ENCODE measurements at regions not wholly inside any gene's neighbourhood (a gene's known extent, or its start where the extent isn't known, plus 50 kb on each side); places are given as distances from the start of the nearest gene placed in this dataset.

DNA sequence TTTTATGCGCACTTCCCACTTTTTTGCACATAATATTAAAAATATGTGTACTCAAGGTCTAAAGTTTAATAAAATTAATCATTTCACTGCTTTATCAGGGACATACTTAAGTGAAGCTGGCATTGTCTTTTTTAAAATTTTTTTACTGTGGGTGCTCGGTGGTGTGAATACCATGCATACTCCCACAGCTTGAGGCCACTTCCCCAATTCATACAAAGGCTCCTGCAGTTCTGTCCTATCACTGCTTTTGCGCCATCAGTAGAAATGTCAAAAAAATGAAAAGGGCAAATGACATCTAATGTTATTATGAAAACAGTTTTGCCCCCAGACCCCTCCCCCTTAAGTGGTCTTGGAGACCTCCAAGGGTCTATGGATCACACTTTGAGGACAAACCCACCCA is 464.1 kb upstream of the ARID1B start:
- Histone ChIP-seq H3K9me3 (no peaks in the 10 kb centered on the region), H3K4me3 (no peak overlapping the region), H3K36me3 (no peaks in the 10 kb centered on the region), H3K4me1 (no peaks in the 10 kb centered on the region), H3K27ac (no peak overlapping the region), H3K27me3 (no peaks in the 10 kb centered on the region)
- DNase-seq = no peak
- intact Hi-C loops (cut with DNase I) = no loop called here
- TF ChIP-seq POLR2A (IDR thresholded peaks at IDR 0.05) = no peak
- no peak for TF ChIP-seq POLR2AphosphoS5 (IDR thresholded peaks at IDR 0.05)
- TF ChIP-seq, protein P1, sequence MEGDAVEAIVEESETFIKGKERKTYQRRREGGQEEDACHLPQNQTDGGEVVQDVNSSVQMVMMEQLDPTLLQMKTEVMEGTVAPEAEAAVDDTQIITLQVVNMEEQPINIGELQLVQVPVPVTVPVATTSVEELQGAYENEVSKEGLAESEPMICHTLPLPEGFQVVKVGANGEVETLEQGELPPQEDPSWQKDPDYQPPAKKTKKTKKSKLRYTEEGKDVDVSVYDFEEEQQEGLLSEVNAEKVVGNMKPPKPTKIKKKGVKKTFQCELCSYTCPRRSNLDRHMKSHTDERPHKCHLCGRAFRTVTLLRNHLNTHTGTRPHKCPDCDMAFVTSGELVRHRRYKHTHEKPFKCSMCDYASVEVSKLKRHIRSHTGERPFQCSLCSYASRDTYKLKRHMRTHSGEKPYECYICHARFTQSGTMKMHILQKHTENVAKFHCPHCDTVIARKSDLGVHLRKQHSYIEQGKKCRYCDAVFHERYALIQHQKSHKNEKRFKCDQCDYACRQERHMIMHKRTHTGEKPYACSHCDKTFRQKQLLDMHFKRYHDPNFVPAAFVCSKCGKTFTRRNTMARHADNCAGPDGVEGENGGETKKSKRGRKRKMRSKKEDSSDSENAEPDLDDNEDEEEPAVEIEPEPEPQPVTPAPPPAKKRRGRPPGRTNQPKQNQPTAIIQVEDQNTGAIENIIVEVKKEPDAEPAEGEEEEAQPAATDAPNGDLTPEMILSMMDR (IDR thresholded peaks at IDR 0.05) = no peak
- no peak for TF ChIP-seq EP300 (IDR thresholded peaks at IDR 0.05)
- WGBS, 2 donors = 93 to 98% methylated on average over 3 of the region's 3 CpGs

DNA sequence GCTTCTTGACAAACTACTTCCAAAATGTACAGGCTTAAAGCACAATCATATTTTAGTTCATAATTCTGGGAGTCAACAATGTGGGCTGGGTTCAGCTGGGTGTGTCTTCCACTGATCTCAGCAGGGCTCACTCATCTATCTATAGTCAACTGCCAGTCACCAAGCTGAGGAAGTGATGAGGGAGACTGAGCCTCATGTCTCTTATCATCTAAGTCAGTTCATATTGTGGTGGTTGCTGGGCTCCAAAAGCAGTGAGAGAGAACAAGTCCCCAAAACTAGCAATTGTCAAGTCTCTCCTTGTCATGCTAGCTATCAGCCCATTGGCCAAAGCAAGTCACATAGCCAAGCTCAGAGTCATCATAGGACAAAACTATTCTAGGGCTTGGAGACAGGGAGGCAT is 465.9 kb upstream of the ARID1B start:
- Histone ChIP-seq H3K27ac (no peak overlapping the region), H3K27me3 (no peaks in the 10 kb centered on the region), H3K4me1 (no peaks in the 10 kb centered on the region), H3K9me3 (no peaks in the 10 kb centered on the region), H3K36me3 (no peaks in the 10 kb centered on the region), H3K4me3 (no peak overlapping the region)
- TF ChIP-seq, protein P1 (IDR thresholded peaks at IDR 0.05) = no peak
- TF ChIP-seq POLR2A (IDR thresholded peaks at IDR 0.05) = no peak
- TF ChIP-seq POLR2AphosphoS5 (IDR thresholded peaks at IDR 0.05) = no peak
- TF ChIP-seq EP300 (IDR thresholded peaks at IDR 0.05) = no peak
- intact Hi-C loops (cut with DNase I) = no loop called here
- DNase-seq = no peak

DNA sequence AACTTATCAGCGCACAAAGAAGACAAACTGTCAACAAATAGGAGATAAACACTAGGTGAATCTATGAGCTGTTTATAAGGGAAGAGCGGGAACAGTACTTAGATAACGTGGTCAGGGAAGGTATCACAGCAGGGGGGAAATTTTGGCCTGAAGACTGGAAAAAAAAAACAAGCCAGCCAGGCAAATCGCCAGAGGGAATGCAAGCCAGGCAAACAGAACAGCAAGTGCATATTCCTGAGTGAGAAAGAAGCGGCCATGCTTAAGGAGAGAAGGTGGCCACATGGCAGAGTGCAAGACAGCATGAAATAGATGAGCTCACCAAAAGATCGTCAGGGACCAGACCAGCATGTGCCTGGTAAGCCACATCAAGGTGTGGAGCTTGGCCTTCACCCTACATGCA is 466.5 kb upstream of the ARID1B start:
- Histone ChIP-seq H3K27me3 (no peaks in the 10 kb centered on the region), H3K27ac (no peak overlapping the region), H3K9me3 (no peaks in the 10 kb centered on the region), H3K4me1 (no peaks in the 10 kb centered on the region), H3K36me3 (no peaks in the 10 kb centered on the region), H3K4me3 (no peak overlapping the region)
- TF ChIP-seq POLR2A (IDR thresholded peaks at IDR 0.05) = no peak
- TF ChIP-seq POLR2AphosphoS5 (IDR thresholded peaks at IDR 0.05) = no peak
- no peak for TF ChIP-seq EP300 (IDR thresholded peaks at IDR 0.05)
- TF ChIP-seq, protein P1 (IDR thresholded peaks at IDR 0.05) = no peak
- DNase-seq = no peak
- intact Hi-C loops (cut with DNase I) = no loop called here
- 74 to 82% methylated on average over 6 of the region's 6 CpGs for WGBS, 2 donors

DNA sequence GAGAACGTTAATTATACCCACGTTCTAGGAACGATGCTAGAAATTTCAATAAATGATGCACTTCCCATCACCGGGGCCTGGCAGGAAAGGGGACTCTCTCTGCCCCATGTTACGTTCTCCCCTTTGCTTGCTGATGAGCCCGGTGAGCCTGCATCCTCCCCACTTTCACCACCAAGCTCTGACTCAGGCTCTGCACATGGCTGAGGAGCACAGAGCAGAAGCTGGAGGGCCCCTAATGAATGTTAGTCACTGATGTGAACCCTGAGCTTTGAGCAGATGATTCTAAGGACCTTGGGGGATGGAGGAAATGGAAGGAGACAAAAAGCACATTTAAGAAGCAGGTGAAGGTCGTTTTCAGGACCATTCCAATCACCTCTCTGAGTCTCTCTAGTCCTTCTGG is 468.2 kb upstream of the ARID1B start:
- H3K4me1 ChIP-seq = no peaks in the 10 kb centered on the region
- no peaks in the 10 kb centered on the region for H3K36me3 ChIP-seq
- no peaks in the 10 kb centered on the region for H3K9me3 ChIP-seq
- H3K4me3 ChIP-seq = no peak overlapping the region
- H3K27me3 ChIP-seq = no peaks in the 10 kb centered on the region
- TF ChIP-seq, protein P1 (IDR thresholded peaks at IDR 0.05) = no peak
- 81 to 86% methylated on average over 7 of the region's 7 CpGs for WGBS, 2 donors
- no peak overlapping the region for H3K27ac ChIP-seq
- no peak for DNase-seq
- intact Hi-C loops (cut with DNase I) = no loop called here

DNA sequence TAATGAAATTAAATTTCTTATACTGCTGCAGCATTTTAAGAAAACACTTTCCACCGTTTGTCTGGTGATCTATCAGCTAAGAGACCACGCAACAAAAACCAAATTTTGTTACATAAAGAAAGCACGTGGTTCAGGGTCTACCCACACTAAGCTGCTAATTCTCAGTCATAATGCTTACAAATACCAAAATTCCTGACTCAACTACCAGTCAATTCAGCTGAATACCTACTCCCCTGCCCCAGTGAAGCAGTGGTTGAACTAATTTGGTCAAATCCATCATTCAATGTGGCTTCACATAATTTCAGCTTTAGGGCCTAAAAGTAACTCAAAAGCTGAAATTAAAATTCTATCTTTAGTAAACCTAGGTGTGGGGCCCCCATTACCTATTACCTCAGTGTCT is 468.6 kb upstream of the ARID1B start:
- TF ChIP-seq POLR2A (IDR thresholded peaks at IDR 0.05) = no peak
- TF ChIP-seq POLR2AphosphoS5 (IDR thresholded peaks at IDR 0.05) = no peak
- no peak for TF ChIP-seq EP300 (IDR thresholded peaks at IDR 0.05)
- TF ChIP-seq, protein P1 (IDR thresholded peaks at IDR 0.05) = no peak
- Histone ChIP-seq H3K36me3 (no peaks in the 10 kb centered on the region), H3K27ac (no peak overlapping the region), H3K4me3 (no peak overlapping the region), H3K27me3 (no peaks in the 10 kb centered on the region), H3K4me1 (no peaks in the 10 kb centered on the region), H3K9me3 (no peaks in the 10 kb centered on the region)
- 74 to 91% methylated on average over 3 of the region's 3 CpGs for WGBS, 2 donors
- no peak for DNase-seq
- intact Hi-C loops (cut with DNase I) = no loop called here

Data from sigmoid colon (tissue), 6 donors.